Calu3 (cell line): ENCODE measurements at regions not wholly inside any gene's neighbourhood (a gene's known extent, or its start where the extent isn't known, plus 50 kb on each side); places are given as distances from the start of the nearest gene placed in this dataset.

Experiments
- BruUV-seq: library from RNA; stranded (reverse); fragments of 400-500 nt; replicated peaks from 2 replicates; lab custom pipeline; 2021; lab: Mats Ljungman, UMichigan
- CTCF ChIA-PET: fragments of 300-600 bp; sonication (Branson Sonifier 250); formaldehyde crosslinking; loops from one replicate; lab custom pipeline; 2022; ENCODE audit warnings: antibody characterized with exemption; lab: Charles Lee
- DNase-seq: peaks from one replicate; pipeline ENCODE4 v3.0.0; 2022
- H3K27ac Mint-ChIP-seq: one replicate; pipeline ENCODE4 v1.8.0; 2022; ENCODE audit warnings: mixed read lengths; ENCODE audit not compliant: unreplicated experiment
- H3K27me3 Mint-ChIP-seq: one replicate; pipeline ENCODE4 v1.8.0; 2022; ENCODE audit warnings: mixed read lengths; ENCODE audit not compliant: unreplicated experiment
- H3K36me3 Mint-ChIP-seq: one replicate; pipeline ENCODE4 v1.8.0; 2022; ENCODE audit warnings: mild to moderate bottlenecking, moderate library complexity, mixed read lengths; ENCODE audit not compliant: insufficient read depth, unreplicated experiment
- H3K4me1 Mint-ChIP-seq: one replicate; pipeline ENCODE4 v1.8.0; 2022; ENCODE audit warnings: mild to moderate bottlenecking, low read depth, mixed read lengths; ENCODE audit not compliant: unreplicated experiment
- H3K4me3 Mint-ChIP-seq: one replicate; pipeline ENCODE4 v1.8.0; 2022; ENCODE audit warnings: mild to moderate bottlenecking, low read depth, moderate library complexity, mixed read lengths; ENCODE audit not compliant: unreplicated experiment
- H3K9me3 Mint-ChIP-seq: one replicate; pipeline ENCODE4 v1.8.0; 2022; ENCODE audit warnings: low read depth, mixed read lengths; ENCODE audit not compliant: unreplicated experiment
- CTCF ChIP-seq: fragments of 200-600 bp; IDR thresholded peaks from one replicate; pipeline ENCODE4 v1.8.0; 2022; ENCODE audit warnings: antibody characterized with exemption; ENCODE audit not compliant: unreplicated experiment
- intact Hi-C: fragments of 100-400 bp; cut with micrococcal nuclease; formaldehyde crosslinking; loops from one replicate; pipeline ENCODE4 v1.10.0; 2022; ENCODE audit not compliant: unreplicated experiment

- no TSS peak for BruUV-seq
- no peak for TF ChIP-seq CTCF
- no peak overlapping the region for H3K4me3 Mint-ChIP-seq
- no peaks in the 10 kb centered on the region for H3K27me3 Mint-ChIP-seq
- intact Hi-C loops = no loop called here
- no peaks in the 10 kb centered on the region for H3K4me1 Mint-ChIP-seq
- H3K27ac Mint-ChIP-seq = no peak overlapping the region
- no peak for DNase-seq
- CTCF ChIA-PET = no interaction called here
- H3K9me3 Mint-ChIP-seq = no peaks in the 10 kb centered on the region
- no peaks in the 10 kb centered on the region for H3K36me3 Mint-ChIP-seq
These were observed 469.1 kb downstream of the CBLN2 start for GRCh38 chr18:72075040-72075439.

- no TSS peak for BruUV-seq
- no peak overlapping the region for H3K27ac Mint-ChIP-seq
- no peaks in the 10 kb centered on the region for H3K4me1 Mint-ChIP-seq
- DNase-seq = no peak
- CTCF ChIA-PET = no interaction called here
- H3K4me3 Mint-ChIP-seq = no peak overlapping the region
- H3K36me3 Mint-ChIP-seq = no peaks in the 10 kb centered on the region
- peaks cover 2% of the 10 kb centered on the region for H3K9me3 Mint-ChIP-seq
- TF ChIP-seq CTCF = no peak
- H3K27me3 Mint-ChIP-seq = no peaks in the 10 kb centered on the region
- intact Hi-C loops = no loop called here
These were observed 481.1 kb downstream of the CBLN2 start for GRCh38 chr18:72063001-72063400.

GRCh38 chr18:72058851-72059250 is 485.3 kb downstream of the CBLN2 start:
- no peak for DNase-seq
- TF ChIP-seq CTCF = no peak
- H3K4me3 Mint-ChIP-seq = no peak overlapping the region
- H3K36me3 Mint-ChIP-seq = no peaks in the 10 kb centered on the region
- CTCF ChIA-PET = no interaction called here
- H3K27ac Mint-ChIP-seq = no peak overlapping the region
- H3K9me3 Mint-ChIP-seq = no peaks in the 10 kb centered on the region
- H3K4me1 Mint-ChIP-seq = no peaks in the 10 kb centered on the region
- H3K27me3 Mint-ChIP-seq = no peaks in the 10 kb centered on the region
- intact Hi-C loops = no loop called here
- no TSS peak for BruUV-seq

GRCh38 chr18:72056171-72056570 is 488.0 kb downstream of the CBLN2 start:
- Mint-ChIP-seq H3K4me1 (no peaks in the 10 kb centered on the region), H3K9me3 (no peaks in the 10 kb centered on the region), H3K36me3 (no peaks in the 10 kb centered on the region), H3K4me3 (no peak overlapping the region), H3K27ac (no peak overlapping the region), H3K27me3 (no peaks in the 10 kb centered on the region)
- CTCF ChIA-PET = no interaction called here
- intact Hi-C loops = no loop called here
- DNase-seq = no peak
- no peak for TF ChIP-seq CTCF
- BruUV-seq = no TSS peak
